ENCODE measurements at regions not wholly inside any gene's neighbourhood (a gene's known extent, or its start where the extent isn't known, plus 50 kb on each side); places are given as distances from the start of the nearest gene placed in this dataset.

GRCh38 chr13:58926858-58927257 lies 1236.9 kb downstream of the DIAPH3 start:
- TF ChIP-seq, protein P1, sequence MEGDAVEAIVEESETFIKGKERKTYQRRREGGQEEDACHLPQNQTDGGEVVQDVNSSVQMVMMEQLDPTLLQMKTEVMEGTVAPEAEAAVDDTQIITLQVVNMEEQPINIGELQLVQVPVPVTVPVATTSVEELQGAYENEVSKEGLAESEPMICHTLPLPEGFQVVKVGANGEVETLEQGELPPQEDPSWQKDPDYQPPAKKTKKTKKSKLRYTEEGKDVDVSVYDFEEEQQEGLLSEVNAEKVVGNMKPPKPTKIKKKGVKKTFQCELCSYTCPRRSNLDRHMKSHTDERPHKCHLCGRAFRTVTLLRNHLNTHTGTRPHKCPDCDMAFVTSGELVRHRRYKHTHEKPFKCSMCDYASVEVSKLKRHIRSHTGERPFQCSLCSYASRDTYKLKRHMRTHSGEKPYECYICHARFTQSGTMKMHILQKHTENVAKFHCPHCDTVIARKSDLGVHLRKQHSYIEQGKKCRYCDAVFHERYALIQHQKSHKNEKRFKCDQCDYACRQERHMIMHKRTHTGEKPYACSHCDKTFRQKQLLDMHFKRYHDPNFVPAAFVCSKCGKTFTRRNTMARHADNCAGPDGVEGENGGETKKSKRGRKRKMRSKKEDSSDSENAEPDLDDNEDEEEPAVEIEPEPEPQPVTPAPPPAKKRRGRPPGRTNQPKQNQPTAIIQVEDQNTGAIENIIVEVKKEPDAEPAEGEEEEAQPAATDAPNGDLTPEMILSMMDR (IDR thresholded peaks at IDR 0.05), result no peak
- no peak for TF ChIP-seq POLR2A (IDR thresholded peaks at IDR 0.05)
